Left lung (tissue), 4 donors: ENCODE measurements at regions not wholly inside any gene's neighbourhood (a gene's known extent, or its start where the extent isn't known, plus 50 kb on each side); places are given as distances from the start of the nearest gene placed in this dataset.

Experiments
- ATAC-seq: fragments of 200-7000 bp; cut with Tn5 transposase; one replicate; pipeline ENCODE4 v1.9.1; 2020; ENCODE audit warnings: moderate library complexity
- DNase-seq, 4 donors: peaks; one replicate each; pipeline ENCODE4 v3.0.0-alpha.2; 2013 to 2020
- H3K27ac ChIP-seq, 2 donors: fragments of 200-600 bp; sonication (generic) in 1 of 2; one replicate each; pipeline versions ENCODE4 v1.5.0 to v1.8.0; 2020 to 2021
- H3K27me3 ChIP-seq, 2 donors: fragments of 200-600 bp; sonication (generic) in 1 of 2; one replicate each; pipeline versions ENCODE4 v1.5.0 to v1.8.0; 2020 to 2021
- H3K36me3 ChIP-seq, 2 donors: fragments of 200-600 bp; sonication (generic) in 1 of 2; one replicate each; pipeline versions ENCODE4 v1.5.0 to v1.8.0; 2020 to 2021
- H3K4me1 ChIP-seq, 2 donors: fragments of 200-600 bp; one replicate each; pipeline ENCODE4 v1.8.0; 2021
- H3K4me3 ChIP-seq, 2 donors: fragments of 200-600 bp; sonication (generic) in 1 of 2; one replicate each; pipeline versions ENCODE4 v1.5.0 to v1.8.0; 2020 to 2021; ENCODE audit warnings: mild to moderate bottlenecking in 1 of 2
- H3K9me3 ChIP-seq, 2 donors: fragments of 200-600 bp; sonication (generic) in 1 of 2; one replicate each; pipeline versions ENCODE4 v1.5.0 to v1.8.0; 2020 to 2021
- CTCF ChIP-seq, 2 donors: fragments of 200-600 bp; sonication (generic) in 1 of 2; IDR thresholded peaks; one replicate each; pipeline versions ENCODE4 v1.5.0 to v1.8.0; 2021; ENCODE audit warnings: antibody characterized with exemption in 2 of 2
- intact Hi-C, 2 donors: fragments of 100-400 bp; cut with DNase I; formaldehyde crosslinking; loops; one replicate each; pipeline versions ENCODE4 v1.11.2 to v1.14.2; 2022
- donor health status: DM: no; HTN: yes; CAD: no.
- donor health status: DM: no; HTN: no; CAD: no.

- no peaks in the 10 kb centered on the region for H3K36me3 ChIP-seq
- no peak for TF ChIP-seq CTCF (IDR thresholded peaks at IDR 0.05)
- intact Hi-C loops: no loop called here
- H3K4me3 ChIP-seq: no peak overlapping the region
- no peaks in the 10 kb centered on the region for H3K27me3 ChIP-seq
- no peak overlapping the region for H3K27ac ChIP-seq
- ATAC-seq (no peak), DNase-seq (no peak)
- H3K9me3 ChIP-seq: peaks cover 0 to 20% of the 10 kb centered on the region in 2 donors
- no peaks in the 10 kb centered on the region for H3K4me1 ChIP-seq
Observed at GRCh38 chr16:6297666-6298410, 1034.8 kb upstream of the RBFOX1 start.

- H3K27ac ChIP-seq: no peak overlapping the region
- DNase-seq (no peak), ATAC-seq (no peak)
- no peaks in the 10 kb centered on the region for H3K4me1 ChIP-seq
- intact Hi-C loops: no loop called here
- H3K27me3 ChIP-seq: no peaks in the 10 kb centered on the region
- no peak overlapping the region for H3K4me3 ChIP-seq
- TF ChIP-seq CTCF (IDR thresholded peaks at IDR 0.05): no peak
- no peaks in the 10 kb centered on the region for H3K36me3 ChIP-seq
- H3K9me3 ChIP-seq: peaks cover 0 to 13% of the 10 kb centered on the region in 2 donors
Observed at GRCh38 chr16:6286176-6286575, 1046.5 kb upstream of the RBFOX1 start.

GRCh38 chr16:6284731-6285130, 1047.9 kb upstream of the RBFOX1 start:
- no peak overlapping the region for H3K4me3 ChIP-seq
- H3K4me1 ChIP-seq: no peaks in the 10 kb centered on the region
- H3K9me3 ChIP-seq: peaks cover 0 to 13% of the 10 kb centered on the region in 2 donors
- no peaks in the 10 kb centered on the region for H3K36me3 ChIP-seq
- no peak overlapping the region for H3K27ac ChIP-seq
- intact Hi-C loops: no loop called here
- DNase-seq (no peak), ATAC-seq (no peak)
- no peak for TF ChIP-seq CTCF (IDR thresholded peaks at IDR 0.05)
- no peaks in the 10 kb centered on the region for H3K27me3 ChIP-seq

- H3K27me3 ChIP-seq: no peaks in the 10 kb centered on the region
- H3K4me3 ChIP-seq: no peak overlapping the region
- DNase-seq (no peak), ATAC-seq (no peak)
- no peak for TF ChIP-seq CTCF (IDR thresholded peaks at IDR 0.05)
- no peak overlapping the region for H3K27ac ChIP-seq
- H3K36me3 ChIP-seq: no peaks in the 10 kb centered on the region
- no peaks in the 10 kb centered on the region for H3K4me1 ChIP-seq
- peaks cover 0 to 7% of the 10 kb centered on the region in 2 donors for H3K9me3 ChIP-seq
- intact Hi-C loops: no loop called here
Observed at GRCh38 chr16:6281994-6282393, 1050.7 kb upstream of the RBFOX1 start.

GRCh38 chr16:6281274-6281673, 1051.4 kb upstream of the RBFOX1 start:
- Histone ChIP-seq H3K4me3 (no peak overlapping the region), H3K36me3 (no peaks in the 10 kb centered on the region), H3K27ac (no peak overlapping the region), H3K9me3 (peaks cover 0 to 6% of the 10 kb centered on the region in 2 donors), H3K4me1 (no peaks in the 10 kb centered on the region), H3K27me3 (no peaks in the 10 kb centered on the region)
- TF ChIP-seq CTCF (IDR thresholded peaks at IDR 0.05): no peak
- no peak for ATAC-seq
- intact Hi-C loops: no loop called here
- no peak for DNase-seq
